H1 (cell line): ENCODE measurements at regions not wholly inside any gene's neighbourhood (a gene's known extent, or its start where the extent isn't known, plus 50 kb on each side); places are given as distances from the start of the nearest gene placed in this dataset.

Experiments used
- CREB1 ChIP-seq: IDR thresholded peaks from 2 replicates; pipeline ENCODE4 v1.6.1; 2012; ENCODE audit warnings: inconsistent platforms
- SP4 ChIP-seq: IDR thresholded peaks from 2 replicates; pipeline ENCODE4 v1.6.1; 2012; ENCODE audit warnings: low read length, inconsistent platforms
- TAF1 ChIP-seq: IDR thresholded peaks from 2 replicates; pipeline ENCODE4 v1.6.1; 2011; ENCODE audit warnings: mild to moderate bottlenecking, low read depth, low read length
- TCF12 ChIP-seq: IDR thresholded peaks from 2 replicates; pipeline ENCODE4 v1.6.1; 2011; ENCODE audit warnings: low read depth, mild to moderate bottlenecking, low read length
- TF ChIP-seq, protein P1 (sequence below): IDR thresholded peaks from 2 replicates; pipeline ENCODE4 v1.6.1; 2012; ENCODE audit warnings: inconsistent platforms
- TF ChIP-seq, protein P2 (sequence below), 3 experiments: IDR thresholded peaks; 1 replicate in 2 of 3; 2 replicates in 1 of 3; pipeline versions ENCODE4 v1.5.1 to v1.6.1; 2011; ENCODE audit warnings: low read length in 3 of 3, mild to moderate bottlenecking in 3 of 3, inconsistent platforms in 2 of 3, low read depth in 1 of 3, moderate library complexity in 1 of 3; ENCODE audit not compliant: insufficient read depth in 1 of 3; ENCODE audit errors: control extremely low read depth in 1 of 3

DNA sequence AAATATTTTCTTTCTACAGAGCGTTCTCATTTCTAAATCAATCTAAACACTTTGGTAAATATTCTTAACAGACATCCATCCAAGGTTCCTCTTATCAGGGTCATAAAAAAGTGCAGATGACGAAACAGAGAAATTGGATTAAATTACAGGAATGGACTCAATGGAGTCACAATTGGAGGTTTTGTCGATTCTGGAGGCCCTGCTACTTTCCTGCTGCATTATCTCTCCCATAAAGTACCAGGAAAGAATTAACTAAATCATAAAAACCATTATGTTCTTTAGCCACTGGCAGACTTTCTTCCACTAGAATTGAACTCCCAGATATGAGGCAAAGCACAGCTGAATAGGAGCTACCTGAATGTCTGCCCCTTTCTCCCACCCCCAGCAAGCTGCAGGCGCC lies 610.6 kb downstream of the HDGFL1 start (continued):
- TF ChIP-seq TAF1 (no peak), TCF12 (no peak), CREB1 (no peak), SP4 (no peak)
- TF ChIP-seq, protein P1, sequence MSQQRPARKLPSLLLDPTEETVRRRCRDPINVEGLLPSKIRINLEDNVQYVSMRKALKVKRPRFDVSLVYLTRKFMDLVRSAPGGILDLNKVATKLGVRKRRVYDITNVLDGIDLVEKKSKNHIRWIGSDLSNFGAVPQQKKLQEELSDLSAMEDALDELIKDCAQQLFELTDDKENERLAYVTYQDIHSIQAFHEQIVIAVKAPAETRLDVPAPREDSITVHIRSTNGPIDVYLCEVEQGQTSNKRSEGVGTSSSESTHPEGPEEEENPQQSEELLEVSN, result no peak
- TF ChIP-seq, protein P2, sequence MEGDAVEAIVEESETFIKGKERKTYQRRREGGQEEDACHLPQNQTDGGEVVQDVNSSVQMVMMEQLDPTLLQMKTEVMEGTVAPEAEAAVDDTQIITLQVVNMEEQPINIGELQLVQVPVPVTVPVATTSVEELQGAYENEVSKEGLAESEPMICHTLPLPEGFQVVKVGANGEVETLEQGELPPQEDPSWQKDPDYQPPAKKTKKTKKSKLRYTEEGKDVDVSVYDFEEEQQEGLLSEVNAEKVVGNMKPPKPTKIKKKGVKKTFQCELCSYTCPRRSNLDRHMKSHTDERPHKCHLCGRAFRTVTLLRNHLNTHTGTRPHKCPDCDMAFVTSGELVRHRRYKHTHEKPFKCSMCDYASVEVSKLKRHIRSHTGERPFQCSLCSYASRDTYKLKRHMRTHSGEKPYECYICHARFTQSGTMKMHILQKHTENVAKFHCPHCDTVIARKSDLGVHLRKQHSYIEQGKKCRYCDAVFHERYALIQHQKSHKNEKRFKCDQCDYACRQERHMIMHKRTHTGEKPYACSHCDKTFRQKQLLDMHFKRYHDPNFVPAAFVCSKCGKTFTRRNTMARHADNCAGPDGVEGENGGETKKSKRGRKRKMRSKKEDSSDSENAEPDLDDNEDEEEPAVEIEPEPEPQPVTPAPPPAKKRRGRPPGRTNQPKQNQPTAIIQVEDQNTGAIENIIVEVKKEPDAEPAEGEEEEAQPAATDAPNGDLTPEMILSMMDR (IDR thresholded peaks at IDR 0.05; ENCODE audit: control extremely low read depth in 1 of 3, insufficient read depth in 1 of 3, low read depth in 1 of 3, low read length in 3 of 3), result no peak
